Right lobe of liver (tissue), 4 donors: ENCODE measurements at regions not wholly inside any gene's neighbourhood (a gene's known extent, or its start where the extent isn't known, plus 50 kb on each side); places are given as distances from the start of the nearest gene placed in this dataset.

ENCODE experiments used
- CTCF ChIP-seq, 4 donors: fragments of 200-600 bp in 3 of 4; fragments of 450-650 bp in 1 of 4; IDR thresholded peaks; one replicate each; pipeline versions ENCODE4 v1.5.1 to v1.8.0; 2016 to 2022; ENCODE audit warnings: antibody characterized with exemption in 4 of 4, mild to moderate bottlenecking in 2 of 4
- POLR2A ChIP-seq: fragments of 450-650 bp; IDR thresholded peaks from one replicate; pipeline ENCODE4 v1.6.1; 2017; ENCODE audit warnings: antibody characterized with exemption, mild to moderate bottlenecking
- donor health status: DM: no; HTN: no; CAD: no.
- donor health status: DM: no; HTN: no; CAD: no.
- donor health status: DM: no; HTN: yes; CAD: no.

DNA sequence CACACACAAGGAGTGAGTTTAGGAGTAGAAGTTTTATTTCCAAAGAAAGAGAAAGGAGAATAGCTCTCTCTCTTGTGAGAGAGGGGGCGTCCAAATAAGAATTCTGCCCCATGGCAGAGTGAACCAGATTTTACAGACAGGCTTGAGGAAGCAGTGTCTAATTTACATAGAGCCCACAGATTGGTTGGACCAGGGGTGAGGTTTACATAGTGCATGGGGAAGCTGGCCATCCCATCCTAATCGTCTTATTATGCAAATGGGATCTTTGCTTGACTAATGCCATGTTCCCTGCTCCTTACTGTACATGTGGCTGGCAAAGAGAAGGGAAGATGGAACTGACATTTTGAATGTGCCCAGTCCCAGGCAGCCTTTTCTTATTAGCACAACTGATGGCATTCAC, 60.0 kb upstream of the ACSM6 start:
- TF ChIP-seq CTCF (IDR thresholded peaks at IDR 0.05) (no peak), POLR2A (no peak)
